GM21737 (cell line): ENCODE measurements at regions not wholly inside any gene's neighbourhood (a gene's known extent, or its start where the extent isn't known, plus 50 kb on each side); places are given as distances from the start of the nearest gene placed in this dataset.
"Not testable (repeated sequence)": the region's sequence is repeated elsewhere in the genome, so short reads cannot be mapped to it uniquely, and the experiment has no call there.

Experiments used
- ATAC-seq: cut with Tn5 transposase; IDR thresholded peaks from one replicate; pipeline ENCODE4 v1.9.1; 2021; ENCODE audit warnings: mild to moderate bottlenecking, moderate library complexity; ENCODE audit not compliant: unreplicated experiment

GRCh38 chr6:147950623-147950987 lies 392.0 kb upstream of the SASH1 start:
- no peak for ATAC-seq

- no peak for ATAC-seq
Measured at GRCh38 chr6:147951726-147952125, 390.9 kb upstream of the SASH1 start.

- no peak for ATAC-seq
Measured at GRCh38 chr6:147954938-147955337, 387.7 kb upstream of the SASH1 start.

- ATAC-seq = no peak
Measured at GRCh38 chr6:147958683-147959082, 384.0 kb upstream of the SASH1 start.

- no peak for ATAC-seq
Measured at GRCh38 chr6:147961481-147962141, 381.0 kb upstream of the SASH1 start.

- ATAC-seq = not testable (repeated sequence)
Measured at GRCh38 chr6:147965448-147965847, 377.2 kb upstream of the SASH1 start.

- ATAC-seq = no peak
Measured at GRCh38 chr6:147970970-147971369, 371.7 kb upstream of the SASH1 start.

GRCh38 chr6:147972448-147972847 lies 370.2 kb upstream of the SASH1 start:
- no peak for ATAC-seq

- ATAC-seq = no peak
Measured at GRCh38 chr6:147973806-147974205, 368.8 kb upstream of the SASH1 start.

GRCh38 chr6:147974376-147974775 lies 368.3 kb upstream of the SASH1 start:
- no peak for ATAC-seq

GRCh38 chr6:147977851-147978465 lies 364.7 kb upstream of the SASH1 start:
- ATAC-seq = no peak

- ATAC-seq = no peak
Measured at GRCh38 chr6:147979966-147980365, 362.7 kb upstream of the SASH1 start.

GRCh38 chr6:147983581-147984366 lies 358.9 kb upstream of the SASH1 start:
- no peak for ATAC-seq

GRCh38 chr6:147986846-147987245 lies 355.8 kb upstream of the SASH1 start:
- no peak for ATAC-seq

- ATAC-seq = no peak
Measured at GRCh38 chr6:147990159-147990558, 352.5 kb upstream of the SASH1 start.

- ATAC-seq = no peak
Measured at GRCh38 chr6:147991961-147992360, 350.7 kb upstream of the SASH1 start.

- ATAC-seq = no peak
Measured at GRCh38 chr6:147999001-147999540, 343.6 kb upstream of the SASH1 start.

- ATAC-seq = no peak
Measured at GRCh38 chr6:148001844-148002642, 340.6 kb upstream of the SASH1 start.

GRCh38 chr6:148004651-148005050 lies 338.0 kb upstream of the SASH1 start:
- no peak for ATAC-seq

GRCh38 chr6:148005806-148006205 lies 336.8 kb upstream of the SASH1 start:
- no peak for ATAC-seq

GRCh38 chr6:148010516-148010915 lies 332.1 kb upstream of the SASH1 start:
- ATAC-seq = not testable (repeated sequence)
